SK-N-SH treated with all-trans-retinoic acid at 6 μM for 48 hours (cell line): ENCODE measurements at regions not wholly inside any gene's neighbourhood (a gene's known extent, or its start where the extent isn't known, plus 50 kb on each side); places are given as distances from the start of the nearest gene placed in this dataset.

Source experiments
- ESRRG ChIP-seq: fragments of 250-450 bp; sonication (Bioruptor Pico); IDR thresholded peaks from 2 replicates; pipeline ENCODE4 v1.6.1; 2021; ENCODE audit warnings: mild to moderate bottlenecking
- GLIS3 ChIP-seq: fragments of 250-450 bp; sonication (Bioruptor Pico); IDR thresholded peaks from 2 replicates; pipeline ENCODE4 v1.5.0; 2020; ENCODE audit warnings: mild to moderate bottlenecking, moderate library complexity
- ISL1 ChIP-seq: fragments of 250-450 bp; sonication (Bioruptor Pico); IDR thresholded peaks from 2 replicates; pipeline ENCODE4 v2.1.2; 2022; ENCODE audit warnings: mild to moderate bottlenecking, moderate library complexity
- OSR1 ChIP-seq: fragments of 250-450 bp; sonication (Bioruptor Pico); IDR thresholded peaks from 2 replicates; pipeline ENCODE4 v1.8.0; 2022; ENCODE audit warnings: moderate library complexity, mild to moderate bottlenecking, inconsistent platforms
- PATZ1 ChIP-seq: fragments of 250-450 bp; sonication (Bioruptor Pico); IDR thresholded peaks from 2 replicates; pipeline ENCODE4 v1.8.0; 2020; ENCODE audit warnings: mild to moderate bottlenecking, moderate library complexity, borderline replicate concordance
- RARB ChIP-seq: fragments of 250-450 bp; sonication (Bioruptor Pico); IDR thresholded peaks from 2 replicates; pipeline ENCODE4 v1.8.0; 2021; ENCODE audit warnings: mild to moderate bottlenecking, moderate library complexity
- TCF4 ChIP-seq: fragments of 250-450 bp; sonication (Bioruptor Pico); IDR thresholded peaks from 2 replicates; pipeline ENCODE4 v1.8.0; 2021; ENCODE audit warnings: mild to moderate bottlenecking, moderate library complexity, borderline replicate concordance
- ZFP30 ChIP-seq: fragments of 450-650 bp; formaldehyde crosslinking; IDR thresholded peaks from 2 replicates; pipeline ENCODE4 v1.5.0; 2022; ENCODE audit warnings: mild to moderate bottlenecking, moderate library complexity
- ZNF8 ChIP-seq: fragments of 450-650 bp; formaldehyde crosslinking; IDR thresholded peaks from 2 replicates; pipeline ENCODE4 v1.5.0; 2020; ENCODE audit warnings: mild to moderate bottlenecking, moderate library complexity

GRCh38 chr5:57576317-57576716 is 93.7 kb upstream of the ACTBL2 start:
- TF ChIP-seq PATZ1 (CRISPR knock-in tag): no peak
- no peak for TF ChIP-seq RARB (CRISPR knock-in tag)
- no peak for TF ChIP-seq ISL1 (CRISPR knock-in tag)
- TF ChIP-seq ESRRG (CRISPR knock-in tag): no peak
- no peak for TF ChIP-seq ZNF8 (CRISPR knock-in tag)
- TF ChIP-seq GLIS3 (CRISPR knock-in tag): no peak
- TF ChIP-seq ZFP30: no peak
- TF ChIP-seq OSR1 (CRISPR knock-in tag): no peak
- TF ChIP-seq TCF4 (CRISPR knock-in tag): no peak
